CD4-positive, alpha-beta T cell (primary cell): ENCODE measurements at regions not wholly inside any gene's neighbourhood (a gene's known extent, or its start where the extent isn't known, plus 50 kb on each side); places are given as distances from the start of the nearest gene placed in this dataset.

Experiments
- ATAC-seq: fragments of 200-7000 bp; cut with Tn5 transposase; one replicate; pipeline ENCODE4 v1.10.0; 2022; ENCODE audit warnings: mild to moderate bottlenecking; ENCODE audit not compliant: poor library complexity
- CTCF ChIA-PET: fragments of 350-600 bp; sonication (Branson Sonifier 250); formaldehyde crosslinking; loops from one replicate; lab custom pipeline; 2021; ENCODE audit warnings: antibody characterized with exemption, inconsistent platforms; lab: Charles Lee
- POLR2A ChIA-PET: fragments of 350-600 bp; sonication (Branson Sonifier 250); formaldehyde crosslinking; loops from one replicate; lab custom pipeline; 2021; ENCODE audit warnings: antibody characterized with exemption, inconsistent platforms; lab: Charles Lee
- DNase-seq, 14 experiments: peaks; one replicate each; pipeline ENCODE4 v3.0.0-alpha.2; 2013 to 2020; ENCODE audit warnings: mixed read lengths in 2 of 14
- H3K27ac ChIP-seq, 2 donors: one replicate each; pipeline versions ENCODE4 v1.5.1 to v1.7.0; 2013; ENCODE audit warnings: low read length in 2 of 2, low read depth in 1 of 2, mild to moderate bottlenecking in 1 of 2
- H3K27me3 ChIP-seq, 2 experiments: 1 replicate in 1 of 2; 2 replicates in 1 of 2; pipeline versions ENCODE4 v1.6.1 to v1.7.0; 2013; ENCODE audit warnings: low read length in 2 of 2, control low read depth in 1 of 2, mild to moderate bottlenecking in 1 of 2, moderate library complexity in 1 of 2; ENCODE audit not compliant: insufficient read depth in 2 of 2, control insufficient read depth in 1 of 2
- H3K36me3 ChIP-seq: one replicate; pipeline ENCODE4 v1.6.1; 2013; ENCODE audit warnings: low read length, control low read depth; ENCODE audit not compliant: insufficient read depth
- H3K4me1 ChIP-seq: one replicate; pipeline ENCODE4 v1.6.1; 2013; ENCODE audit warnings: low read length, control low read depth; ENCODE audit not compliant: insufficient read depth
- H3K4me3 ChIP-seq: one replicate; pipeline ENCODE4 v1.5.1; 2013; ENCODE audit warnings: mild to moderate bottlenecking, low read length, moderate library complexity
- H3K9me3 ChIP-seq, 2 experiments: 1 replicate in 1 of 2; 2 replicates in 1 of 2; pipeline versions ENCODE4 v1.6.1 to v1.7.0; 2013; ENCODE audit warnings: low read length in 2 of 2, mild to moderate bottlenecking in 2 of 2, control low read depth in 1 of 2, moderate library complexity in 1 of 2; ENCODE audit not compliant: control insufficient read depth in 1 of 2, insufficient read depth in 1 of 2
- H3K27ac Mint-ChIP-seq: one replicate; pipeline ENCODE4 v1.8.0; 2020; ENCODE audit warnings: mixed read lengths
- H3K27me3 Mint-ChIP-seq: one replicate; pipeline ENCODE4 v1.8.0; 2021; ENCODE audit warnings: mixed read lengths
- H3K36me3 Mint-ChIP-seq: one replicate; pipeline ENCODE4 v1.8.0; 2021; ENCODE audit warnings: low read depth, mixed read lengths
- H3K4me1 Mint-ChIP-seq: one replicate; pipeline ENCODE4 v1.8.0; 2021; ENCODE audit warnings: low read depth, mixed read lengths
- H3K4me3 Mint-ChIP-seq: one replicate; pipeline ENCODE4 v1.8.0; 2020; ENCODE audit warnings: mild to moderate bottlenecking, mixed read lengths
- H3K9me3 Mint-ChIP-seq: one replicate; pipeline ENCODE4 v1.8.0; 2020; ENCODE audit warnings: mixed read lengths
- CTCF ChIP-seq: fragments of 200-600 bp; IDR thresholded peaks from one replicate; pipeline ENCODE4 v1.8.0; 2022; ENCODE audit warnings: antibody characterized with exemption, mild to moderate bottlenecking
- intact Hi-C, 2 experiments: fragments of 100-400 bp; cut with DNase I in 1 of 2; cut with micrococcal nuclease in 1 of 2; formaldehyde crosslinking; loops; one replicate each; pipeline versions ENCODE4 v1.15.1 to v1.9.0; 2023 to 2025; cut with DNase I, micrococcal nuclease

GRCh38 chr7:18287482-18287881 lies 208.1 kb upstream of the HDAC9 start:
- no peaks in the 10 kb centered on the region for H3K36me3 ChIP-seq
- no peaks in the 10 kb centered on the region for H3K9me3 ChIP-seq
- H3K4me1 Mint-ChIP-seq = peaks cover 10% of the 10 kb centered on the region
- CTCF ChIA-PET = no interaction called here
- H3K27ac ChIP-seq = no peak overlapping the region
- TF ChIP-seq CTCF = no peak
- intact Hi-C loops = no loop called here
- H3K4me3 Mint-ChIP-seq = no peak overlapping the region
- H3K4me1 ChIP-seq = no peaks in the 10 kb centered on the region
- POLR2A ChIA-PET = interaction anchor here (0.6 kb wide), 1 partner anchor 46 kb away, joined by 3 read pairs; no protein-coding TSS in a partner anchor
- DNase-seq (no peak), ATAC-seq (no peak)
- no peaks in the 10 kb centered on the region for H3K36me3 Mint-ChIP-seq
- H3K27ac Mint-ChIP-seq = no peak overlapping the region
- peaks cover 11% of the 10 kb centered on the region for H3K27me3 Mint-ChIP-seq
- H3K27me3 ChIP-seq = peaks cover 0 to 8% of the 10 kb centered on the region in 2 experiments
- H3K9me3 Mint-ChIP-seq = no peaks in the 10 kb centered on the region
- no peak overlapping the region for H3K4me3 ChIP-seq

GRCh38 chr7:18288322-18289037 lies 207.1 kb upstream of the HDAC9 start:
- Mint-ChIP-seq H3K4me1 (peaks cover 10% of the 10 kb centered on the region), H3K36me3 (no peaks in the 10 kb centered on the region), H3K9me3 (no peaks in the 10 kb centered on the region), H3K4me3 (no peak overlapping the region), H3K27me3 (peaks cover 15% of the 10 kb centered on the region), H3K27ac (no peak overlapping the region)
- TF ChIP-seq CTCF = no peak
- ATAC-seq (no peak), DNase-seq (no peak)
- H3K4me1 ChIP-seq = no peaks in the 10 kb centered on the region
- no peaks in the 10 kb centered on the region for H3K9me3 ChIP-seq
- intact Hi-C loops = no loop called here
- ChIA-PET CTCF (no interaction called here), POLR2A (no interaction called here)
- no peak overlapping the region for H3K4me3 ChIP-seq
- no peaks in the 10 kb centered on the region for H3K36me3 ChIP-seq
- no peak overlapping the region for H3K27ac ChIP-seq
- H3K27me3 ChIP-seq = peaks cover 0 to 8% of the 10 kb centered on the region in 2 experiments

- no peaks in the 10 kb centered on the region for H3K36me3 ChIP-seq
- no peaks in the 10 kb centered on the region for H3K9me3 ChIP-seq
- H3K27ac Mint-ChIP-seq = no peak overlapping the region
- peaks cover 24% of the 10 kb centered on the region for H3K27me3 Mint-ChIP-seq
- CTCF ChIA-PET = no interaction called here
- H3K4me3 Mint-ChIP-seq = no peak overlapping the region
- intact Hi-C loops = no loop called here
- H3K36me3 Mint-ChIP-seq = no peaks in the 10 kb centered on the region
- no peaks in the 10 kb centered on the region for H3K9me3 Mint-ChIP-seq
- TF ChIP-seq CTCF = no peak
- no peak overlapping the region for H3K27ac ChIP-seq
- H3K4me3 ChIP-seq = no peak overlapping the region
- H3K4me1 Mint-ChIP-seq = peaks cover 10% of the 10 kb centered on the region
- peaks cover 0 to 8% of the 10 kb centered on the region in 2 experiments for H3K27me3 ChIP-seq
- no peak for ATAC-seq
- no peaks in the 10 kb centered on the region for H3K4me1 ChIP-seq
- DNase-seq = no peak
- POLR2A ChIA-PET = no interaction called here
These were observed 205.8 kb upstream of the HDAC9 start for GRCh38 chr7:18289788-18290187.
